GM18868 (cell line): ENCODE measurements at regions not wholly inside any gene's neighbourhood (a gene's known extent, or its start where the extent isn't known, plus 50 kb on each side); places are given as distances from the start of the nearest gene placed in this dataset.

Experiments used
- ATAC-seq: cut with Tn5 transposase; IDR thresholded peaks from one replicate; pipeline ENCODE4 v1.9.1; 2021; ENCODE audit warnings: mild to moderate bottlenecking, moderate library complexity; ENCODE audit not compliant: unreplicated experiment

DNA sequence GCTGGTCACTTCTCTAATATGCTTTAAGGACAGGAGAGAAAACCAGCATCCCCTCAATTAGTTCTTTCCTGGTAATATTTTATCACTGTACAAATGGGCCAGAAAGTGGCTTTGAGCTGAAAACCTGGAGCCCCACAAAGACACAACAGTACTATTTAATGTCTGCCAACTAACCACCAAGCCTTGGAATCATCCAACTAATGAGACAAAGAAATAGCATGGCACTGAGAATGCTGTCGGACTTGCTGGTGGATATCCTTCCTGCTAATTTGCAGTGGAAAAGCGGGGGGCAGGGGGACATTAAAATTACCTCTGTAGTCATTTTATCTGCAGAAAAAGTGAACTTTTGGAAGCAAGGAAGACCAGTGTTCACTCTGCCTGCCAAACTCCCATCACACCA is 288.5 kb downstream of the KBTBD8 start:
- ATAC-seq, result no peak

DNA sequence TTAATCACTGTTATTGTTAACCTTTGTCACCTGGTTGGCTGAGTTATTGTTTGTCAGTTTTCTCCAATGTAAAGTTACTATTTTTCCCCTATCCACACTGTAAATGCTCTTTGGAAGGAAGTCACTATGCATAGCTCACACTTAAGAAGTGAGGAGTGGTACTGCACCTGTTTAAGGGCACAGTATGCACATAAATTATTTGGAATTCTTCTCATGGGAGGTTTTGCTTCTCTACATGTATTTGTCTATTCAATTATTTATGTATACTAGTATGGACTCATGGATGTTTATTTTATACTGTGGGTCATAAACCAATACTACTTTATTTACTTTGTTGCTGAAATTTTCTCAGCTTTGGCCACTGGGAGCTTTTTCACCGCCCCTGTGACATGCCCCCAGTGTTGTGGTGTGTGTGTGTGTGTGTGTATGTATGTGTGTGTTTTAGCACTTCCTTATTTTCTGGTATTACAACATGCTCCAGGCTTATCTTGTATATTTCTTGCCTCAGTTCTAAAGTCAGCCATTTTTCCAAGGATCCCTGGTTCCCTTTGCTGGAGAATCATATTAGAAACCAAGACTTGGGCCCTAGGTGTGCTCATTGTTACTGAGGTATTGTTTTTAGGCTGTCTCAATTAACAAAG is 290.5 kb downstream of the KBTBD8 start:
- ATAC-seq, result no peak

DNA sequence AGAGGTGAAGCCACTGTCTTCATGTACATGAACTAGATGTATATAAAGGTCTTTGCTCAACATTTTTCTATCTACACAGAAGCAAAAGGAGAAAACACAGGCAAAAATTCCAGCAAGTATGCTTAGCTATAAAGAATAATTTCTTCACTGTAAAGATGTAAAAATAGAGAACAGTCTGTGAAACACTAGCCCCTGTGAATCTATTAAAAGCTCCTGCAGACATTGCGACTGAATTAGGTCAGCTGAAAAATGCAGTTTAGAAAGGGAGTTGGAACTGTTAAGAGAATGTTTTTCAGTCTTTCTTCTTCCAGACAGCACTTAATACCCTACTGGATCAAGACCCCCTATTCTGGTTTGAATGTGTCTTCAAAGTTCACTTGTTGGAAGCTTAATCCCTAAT is 291.5 kb downstream of the KBTBD8 start:
- ATAC-seq, result no peak

DNA sequence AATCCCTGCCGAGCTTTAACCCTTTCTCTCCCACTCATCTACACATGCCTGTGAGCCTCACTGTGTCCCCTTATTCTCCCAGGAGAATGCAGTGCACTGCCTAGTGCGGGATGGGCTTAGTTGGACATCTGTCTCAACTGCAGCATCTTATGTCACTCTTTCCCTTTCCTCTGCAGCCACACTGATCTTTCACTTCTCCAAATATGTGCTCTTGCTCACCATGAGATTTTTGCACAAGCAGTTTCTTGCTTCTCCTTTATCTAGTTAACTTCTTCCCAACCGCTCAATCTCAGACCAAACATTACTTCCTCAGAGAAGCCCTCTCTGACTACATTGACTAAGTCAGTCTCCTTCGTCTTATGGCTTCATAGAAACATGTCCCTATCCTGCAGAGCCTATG is 292.3 kb downstream of the KBTBD8 start:
- peak; percentile 57 for ATAC-seq

DNA sequence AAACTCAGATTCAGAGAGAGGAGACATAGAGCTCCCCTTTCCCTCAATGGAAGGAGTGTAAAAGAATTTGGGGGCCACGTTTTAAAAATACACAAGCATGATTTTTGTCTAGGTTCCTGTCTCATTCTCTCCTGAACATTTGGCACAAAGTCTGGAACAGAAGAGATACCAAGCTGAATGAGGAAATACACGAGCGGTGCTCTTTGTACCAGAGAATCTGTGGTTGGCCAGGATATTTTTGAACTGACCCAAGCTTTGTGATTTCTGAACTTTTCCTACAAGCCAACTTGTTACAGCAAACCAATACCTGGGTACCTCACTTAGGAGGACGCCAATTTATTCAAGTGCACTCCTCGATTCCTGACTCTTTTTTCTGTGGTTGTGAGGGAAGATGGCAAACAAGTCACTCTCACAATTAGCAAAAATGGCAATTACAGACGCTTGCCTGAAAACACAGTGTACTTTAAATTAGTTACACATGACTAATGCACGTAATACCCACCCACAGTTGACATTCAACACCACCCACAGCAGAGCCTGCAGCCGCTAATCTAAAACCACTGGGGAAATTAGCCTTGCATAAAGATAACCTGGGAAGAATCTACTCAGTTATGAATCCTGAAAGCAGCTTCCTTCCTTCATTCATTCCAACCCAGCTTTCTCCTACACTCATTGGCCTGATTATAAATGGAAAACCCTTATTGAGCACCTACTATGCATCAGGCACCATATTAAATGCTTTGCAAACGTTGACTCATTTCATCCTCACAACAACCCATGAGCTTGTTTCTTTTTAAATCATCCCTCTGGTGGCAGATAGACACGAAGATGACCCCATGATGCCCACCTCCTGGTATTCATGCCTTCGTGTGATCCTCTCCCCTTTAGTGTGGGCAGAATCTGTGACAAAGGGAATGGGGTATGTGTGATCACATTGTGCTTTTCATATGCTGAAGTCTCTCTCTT is 293.5 kb downstream of the KBTBD8 start:
- peak; percentile 44 for ATAC-seq

DNA sequence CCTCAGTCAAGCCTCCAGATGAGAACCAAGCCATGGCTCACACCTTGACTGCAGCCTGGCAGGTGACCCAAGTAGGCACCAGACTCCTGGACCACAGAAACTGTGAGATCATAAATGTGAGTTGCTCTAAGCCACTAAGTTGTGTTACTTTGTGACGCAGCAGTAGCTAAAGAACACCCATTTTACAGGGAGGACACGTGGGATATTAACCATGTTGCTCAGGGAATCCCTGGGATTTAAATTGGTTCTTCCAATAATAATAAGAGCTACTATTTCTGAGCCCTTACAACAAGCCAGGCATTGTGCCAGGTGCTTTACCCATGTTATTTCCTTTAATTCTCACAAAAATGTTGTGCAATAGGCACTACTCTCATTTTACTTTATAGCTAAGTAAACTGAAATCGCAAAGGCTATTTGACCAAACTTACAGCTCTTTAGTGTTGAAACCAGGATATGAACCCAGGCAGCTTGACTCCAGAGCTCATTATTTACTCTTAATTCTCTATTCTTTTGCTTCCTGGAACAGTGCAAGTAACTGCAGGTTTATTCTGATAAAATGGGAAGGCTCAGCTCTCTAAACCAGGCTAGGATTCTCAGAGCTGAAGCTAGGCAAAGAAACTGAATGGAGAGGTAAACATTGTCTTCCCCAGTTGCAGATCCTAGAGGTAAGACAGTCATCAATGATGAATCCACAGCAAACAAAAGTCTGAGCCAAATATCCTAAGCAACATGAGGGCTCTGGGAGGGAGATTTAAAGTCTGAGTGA is 294.4 kb downstream of the KBTBD8 start:
- no peak for ATAC-seq

DNA sequence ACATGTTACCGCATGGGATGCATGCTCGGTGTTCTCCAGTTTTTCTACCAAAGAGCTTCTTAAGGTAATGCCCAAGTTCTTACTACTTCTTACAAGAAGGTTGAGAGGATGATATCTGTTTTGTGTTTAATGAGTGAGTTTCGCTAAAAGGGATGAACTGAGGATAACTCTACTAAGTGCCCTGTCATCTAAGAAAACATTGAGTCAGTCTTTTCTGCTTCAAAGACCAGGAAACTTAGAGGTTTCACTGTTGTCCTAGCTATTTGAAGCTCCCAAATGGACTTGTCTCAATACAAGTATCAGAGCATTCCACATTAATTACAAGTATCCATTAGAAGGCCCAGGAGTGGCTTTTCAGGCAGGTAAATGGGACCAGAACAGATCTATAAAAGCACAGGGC is 296.2 kb downstream of the KBTBD8 start:
- no peak for ATAC-seq

DNA sequence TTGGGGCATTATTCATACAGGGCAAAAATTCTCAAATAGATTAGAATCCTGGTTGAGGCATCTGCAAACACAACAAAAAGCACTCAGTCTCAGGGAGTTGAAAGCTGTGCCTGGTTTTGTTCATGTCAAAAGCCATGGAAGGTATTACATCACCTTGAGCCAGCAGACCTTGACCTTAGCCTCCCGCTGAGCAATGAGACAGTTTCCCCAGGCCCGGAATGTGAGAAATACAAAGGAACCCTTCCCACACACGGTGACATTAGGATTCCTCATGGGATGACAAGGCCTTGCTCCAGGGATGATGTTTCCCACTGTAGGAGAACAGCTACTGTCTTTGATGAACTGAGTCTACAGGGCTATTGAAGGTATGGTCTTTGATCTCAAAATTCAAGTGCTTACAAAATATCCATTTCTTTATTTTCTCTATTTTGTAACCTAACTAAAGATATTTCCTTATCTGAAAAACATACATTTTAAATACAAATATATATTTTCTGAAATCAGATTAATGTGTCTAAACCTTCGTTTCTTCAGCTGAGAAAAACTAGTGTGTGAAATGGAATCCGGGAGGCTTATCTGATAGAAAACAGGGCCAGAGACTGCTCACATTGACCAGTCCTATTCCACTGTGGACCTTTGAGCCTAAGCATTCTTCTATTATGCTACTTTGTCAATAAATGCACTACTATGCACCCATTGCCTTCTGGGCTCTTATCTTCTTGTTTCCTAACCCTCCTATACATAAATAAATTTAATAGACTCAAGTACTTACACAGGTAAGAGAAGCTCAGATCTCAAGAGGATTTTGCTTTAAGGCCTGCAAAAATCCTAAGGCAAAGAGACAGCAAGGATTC is 298.2 kb downstream of the KBTBD8 start:
- ATAC-seq, result no peak

DNA sequence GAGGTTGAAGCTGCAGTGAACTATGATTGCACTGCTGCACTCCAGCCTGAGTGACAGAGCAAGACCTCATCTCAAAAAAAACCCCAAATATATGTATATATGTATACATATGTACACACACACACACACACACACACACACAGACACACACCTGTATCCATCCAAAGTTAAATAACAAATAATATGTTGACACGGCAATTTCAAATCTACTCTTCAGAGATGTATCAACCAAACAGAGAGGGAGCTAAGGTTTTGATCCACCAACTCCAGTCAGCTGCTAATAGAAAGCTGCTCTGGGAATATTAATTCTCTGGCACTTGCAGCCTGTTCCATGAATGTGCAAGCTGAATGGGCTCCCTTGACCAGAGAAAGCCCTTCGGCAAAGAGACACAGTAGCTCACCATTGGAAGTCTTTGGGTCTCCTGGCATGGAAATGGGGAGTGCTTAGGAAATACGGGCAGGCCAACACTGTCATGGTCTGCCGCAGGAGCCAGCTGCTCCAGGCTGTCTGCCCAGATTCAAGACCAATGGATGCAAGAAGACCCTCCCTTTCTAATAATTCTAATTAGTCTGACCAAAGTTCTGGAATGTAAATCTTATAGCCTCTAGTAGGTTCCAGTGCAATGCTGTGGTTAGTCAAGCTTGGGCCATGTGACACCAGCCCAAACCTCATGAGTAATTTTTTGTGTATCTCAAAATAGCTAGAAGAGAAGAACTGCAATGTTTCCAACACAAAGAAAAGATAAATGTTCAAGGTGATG is 299.8 kb downstream of the KBTBD8 start:
- ATAC-seq, result no peak

DNA sequence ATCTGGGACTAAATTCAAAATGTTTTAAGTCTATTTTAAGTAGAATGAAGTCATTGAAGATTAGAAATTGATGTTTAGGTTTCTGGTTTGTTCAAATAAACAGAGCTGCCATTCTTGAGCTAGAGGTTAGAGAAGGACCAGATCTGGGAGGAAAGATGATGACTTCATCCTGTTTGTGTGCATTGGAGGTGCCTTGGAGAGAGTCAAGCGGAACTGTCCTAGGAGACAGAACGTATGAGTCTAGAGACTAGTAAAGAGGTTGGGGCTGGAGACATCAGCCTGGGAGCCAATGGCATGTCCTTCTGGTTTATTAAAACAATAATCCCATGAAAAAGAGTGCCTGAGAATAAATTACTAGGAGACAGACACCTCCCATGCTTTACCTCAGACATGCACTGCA is 303.4 kb downstream of the KBTBD8 start:
- ATAC-seq, result no peak

DNA sequence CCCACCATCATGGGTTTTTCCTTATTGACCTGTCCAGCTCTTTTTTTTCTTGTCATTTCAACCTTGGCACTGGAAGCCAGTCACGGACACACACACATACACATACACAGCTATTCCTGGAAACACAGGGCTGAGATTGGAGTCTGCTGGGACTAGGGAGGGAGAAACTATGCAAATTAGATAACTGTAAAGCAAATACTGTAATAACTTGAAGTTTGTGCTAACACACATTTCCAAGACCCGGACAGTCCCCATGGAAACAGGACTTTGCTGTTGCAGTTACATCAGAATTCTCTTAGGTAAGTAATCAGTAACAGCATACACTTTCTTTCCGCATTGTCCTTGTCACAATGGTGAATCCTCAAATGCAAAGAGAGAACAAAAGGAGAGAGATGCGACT is 304.4 kb downstream of the KBTBD8 start:
- no peak for ATAC-seq

DNA sequence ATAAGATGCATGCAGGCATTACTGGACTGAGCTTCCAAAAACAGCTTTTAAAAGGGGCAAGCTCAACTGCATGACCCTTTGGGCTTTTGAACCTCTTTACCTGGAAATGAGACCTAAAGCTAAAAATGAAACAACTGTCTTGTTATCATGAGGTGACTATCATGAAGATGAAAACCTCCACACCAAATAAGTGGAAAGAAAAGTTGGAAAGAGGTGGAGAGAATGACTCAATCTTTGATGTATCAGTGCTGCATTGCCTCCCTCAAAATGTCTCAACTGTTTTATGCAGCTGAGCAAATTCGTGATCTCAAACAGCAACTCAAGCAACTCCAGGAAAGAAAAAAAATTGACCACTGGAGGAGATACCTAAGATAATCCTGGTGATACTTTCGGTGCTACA is 307.1 kb downstream of the KBTBD8 start:
- no peak for ATAC-seq

DNA sequence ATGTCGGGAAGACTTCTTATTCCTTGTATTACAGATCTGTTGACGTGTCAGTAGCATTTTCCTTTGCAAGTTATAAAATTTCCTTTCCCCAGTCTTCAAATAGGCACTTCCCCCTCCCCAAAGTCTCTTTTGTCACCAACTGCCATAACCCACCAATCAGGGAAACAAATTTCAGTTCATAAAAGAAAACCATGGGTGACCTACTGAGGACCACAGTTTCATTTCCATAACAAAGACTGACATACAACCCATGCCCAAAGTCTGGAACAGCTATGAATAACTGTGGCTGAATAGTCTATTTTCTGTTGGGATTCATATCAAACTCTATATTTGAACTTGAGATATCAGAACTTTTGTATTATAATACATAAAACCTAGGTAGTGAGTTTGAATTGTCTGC is 307.8 kb downstream of the KBTBD8 start:
- ATAC-seq, result no peak

DNA sequence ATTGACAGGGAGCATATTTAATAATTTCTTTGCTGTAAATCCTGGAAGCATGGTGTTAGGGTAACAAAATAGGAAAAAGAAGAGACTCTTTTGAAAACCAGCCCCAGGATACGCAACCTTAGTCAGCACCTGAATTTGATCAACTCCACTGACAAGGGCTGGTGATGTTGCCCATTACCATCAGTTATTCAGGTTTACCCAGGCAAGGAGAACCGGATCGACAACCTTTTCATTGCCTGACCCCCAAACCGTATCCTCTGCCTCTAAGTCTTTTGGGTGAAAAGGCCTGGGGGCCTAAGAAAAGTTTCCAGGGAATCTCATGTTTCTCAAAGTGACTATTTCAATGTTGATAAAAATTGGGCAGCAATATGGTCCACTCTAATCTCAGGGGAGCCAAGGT is 313.3 kb downstream of the KBTBD8 start:
- ATAC-seq, result no peak

DNA sequence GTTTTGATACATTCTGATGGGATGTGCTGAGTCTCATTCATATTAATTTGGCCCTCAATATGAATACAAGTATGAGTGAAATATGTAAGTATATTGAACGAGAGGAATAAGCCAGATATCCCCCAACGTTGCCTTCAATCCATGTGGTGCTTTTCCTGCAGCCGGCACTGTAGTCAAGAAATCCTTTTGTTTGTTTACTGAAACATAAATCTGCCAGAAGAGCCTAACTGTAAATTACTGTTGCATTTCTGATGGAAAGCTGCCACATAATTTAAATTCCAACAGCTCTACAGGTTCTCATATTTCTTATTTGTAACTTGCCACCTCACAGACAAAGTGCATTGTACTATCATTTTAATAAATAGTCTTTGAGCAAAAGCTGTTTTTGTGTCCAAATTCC is 314.0 kb downstream of the KBTBD8 start:
- ATAC-seq, result no peak

DNA sequence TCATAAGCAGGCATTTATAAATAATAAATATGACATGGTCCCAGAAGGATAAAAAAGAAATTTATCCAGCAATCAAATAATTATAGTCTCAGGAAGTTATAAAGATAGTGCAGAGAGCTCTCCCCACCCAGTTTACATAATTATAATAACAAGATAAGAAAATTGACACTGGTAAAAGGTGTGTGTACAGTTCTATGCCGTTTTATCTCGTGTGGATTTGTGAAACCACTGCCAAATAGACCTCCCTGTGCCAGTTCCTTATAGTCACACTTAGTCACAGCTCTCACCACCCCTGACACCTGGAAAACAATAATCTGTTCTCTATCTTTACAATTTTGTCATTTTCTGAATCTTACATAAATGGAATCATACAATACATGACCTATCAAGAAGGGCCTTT is 320.1 kb downstream of the KBTBD8 start:
- no peak for ATAC-seq

DNA sequence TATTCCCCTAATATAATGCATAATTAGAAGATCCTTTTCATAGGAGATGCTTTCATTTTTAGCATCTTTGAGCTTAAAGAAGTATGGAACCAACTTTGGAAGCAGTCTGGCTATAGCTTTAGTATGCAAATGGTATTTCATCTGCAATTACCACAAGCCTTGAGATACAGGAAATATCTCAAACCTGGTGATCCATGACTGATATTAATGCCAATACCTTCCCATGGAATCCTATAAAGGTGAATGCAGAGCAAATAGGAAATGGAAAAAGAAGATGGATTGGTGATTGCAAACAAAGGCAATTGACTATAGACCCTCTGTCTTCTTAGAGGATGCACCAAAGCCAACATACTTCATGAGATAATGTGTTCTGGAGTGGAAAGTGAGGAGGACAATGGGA is 326.4 kb downstream of the KBTBD8 start:
- no peak for ATAC-seq
